ENCODE measurements at regions not wholly inside any gene's neighbourhood (a gene's known extent, or its start where the extent isn't known, plus 50 kb on each side); places are given as distances from the start of the nearest gene placed in this dataset.

- H3K4me3 ChIP-seq (ENCODE audit: low read depth, low read length), result no peak overlapping the region
- H3K36me3 ChIP-seq (ENCODE audit: control insufficient read depth, insufficient read depth, low read length), result no peaks in the 10 kb centered on the region
- H3K9me3 ChIP-seq (ENCODE audit: control insufficient read depth, low read length), result no peaks in the 10 kb centered on the region
- H3K27me3 ChIP-seq (ENCODE audit: control insufficient read depth, insufficient read depth, low read length), result no peaks in the 10 kb centered on the region
- H3K4me2 ChIP-seq (ENCODE audit: low read length), result no peak overlapping the region
- peaks cover 2% of the 10 kb centered on the region for H3K4me1 ChIP-seq
- H3K79me2 ChIP-seq, result no peaks in the 10 kb centered on the region
- no peak overlapping the region for H3K9ac ChIP-seq
- no peak for TF ChIP-seq CTCF (IDR thresholded peaks at IDR 0.05)
- no peak overlapping the region for H3K27ac ChIP-seq
- no peak overlapping the region for H2AFZ ChIP-seq
Observed at GRCh38 chr1:47655521-47656300, 217.9 kb downstream of the FOXD2 start.

- TF ChIP-seq CTCF (IDR thresholded peaks at IDR 0.05), result no peak
- no peak overlapping the region for H3K9ac ChIP-seq
- no peak overlapping the region for H3K27ac ChIP-seq
- no peaks in the 10 kb centered on the region for H3K36me3 ChIP-seq (ENCODE audit: control insufficient read depth, insufficient read depth, low read length)
- no peaks in the 10 kb centered on the region for H3K4me1 ChIP-seq
- H3K4me2 ChIP-seq (ENCODE audit: low read length), result no peak overlapping the region
- H3K79me2 ChIP-seq, result no peaks in the 10 kb centered on the region
- H3K4me3 ChIP-seq (ENCODE audit: low read depth, low read length), result no peak overlapping the region
- H3K9me3 ChIP-seq (ENCODE audit: control insufficient read depth, low read length), result no peaks in the 10 kb centered on the region
- H3K27me3 ChIP-seq (ENCODE audit: control insufficient read depth, insufficient read depth, low read length), result no peaks in the 10 kb centered on the region
- H2AFZ ChIP-seq, result no peak overlapping the region
Observed at GRCh38 chr1:47656719-47657685, 219.2 kb downstream of the FOXD2 start.

- Histone ChIP-seq H3K27me3 (ENCODE audit: control insufficient read depth, insufficient read depth, low read length) (no peaks in the 10 kb centered on the region), H2AFZ (no peak overlapping the region), H3K4me2 (ENCODE audit: low read length) (no peak overlapping the region), H3K9me3 (ENCODE audit: control insufficient read depth, low read length) (no peaks in the 10 kb centered on the region), H3K36me3 (ENCODE audit: control insufficient read depth, insufficient read depth, low read length) (no peaks in the 10 kb centered on the region), H3K27ac (no peak overlapping the region), H3K9ac (no peak overlapping the region), H3K79me2 (no peaks in the 10 kb centered on the region), H3K4me3 (ENCODE audit: low read depth, low read length) (no peak overlapping the region), H3K4me1 (no peaks in the 10 kb centered on the region)
- no peak for TF ChIP-seq CTCF (IDR thresholded peaks at IDR 0.05)
Observed at GRCh38 chr1:47658161-47658920, 220.5 kb downstream of the FOXD2 start.

GRCh38 chr1:47659146-47659545 is 221.3 kb downstream of the FOXD2 start:
- H3K4me2 ChIP-seq (ENCODE audit: low read length), result no peak overlapping the region
- H2AFZ ChIP-seq, result no peak overlapping the region
- no peaks in the 10 kb centered on the region for H3K36me3 ChIP-seq (ENCODE audit: control insufficient read depth, insufficient read depth, low read length)
- no peak for TF ChIP-seq CTCF (IDR thresholded peaks at IDR 0.05)
- no peaks in the 10 kb centered on the region for H3K9me3 ChIP-seq (ENCODE audit: control insufficient read depth, low read length)
- H3K4me1 ChIP-seq, result no peaks in the 10 kb centered on the region
- no peak overlapping the region for H3K27ac ChIP-seq
- no peak overlapping the region for H3K4me3 ChIP-seq (ENCODE audit: low read depth, low read length)
- no peaks in the 10 kb centered on the region for H3K79me2 ChIP-seq
- H3K27me3 ChIP-seq (ENCODE audit: control insufficient read depth, insufficient read depth, low read length), result no peaks in the 10 kb centered on the region
- H3K9ac ChIP-seq, result no peak overlapping the region
